B cell (primary cell): ENCODE measurements at regions not wholly inside any gene's neighbourhood (a gene's known extent, or its start where the extent isn't known, plus 50 kb on each side); places are given as distances from the start of the nearest gene placed in this dataset.

Experiments used
- ATAC-seq: fragments of 200-7000 bp; cut with Tn5 transposase; one replicate; pipeline ENCODE4 v1.10.0; 2021; ENCODE audit warnings: low read depth, mild to moderate bottlenecking, moderate number of reproducible peaks, moderate library complexity
- CTCF ChIA-PET: fragments of 350-600 bp; sonication (Branson Sonifier 250); formaldehyde crosslinking; loops from one replicate; lab custom pipeline; 2021; ENCODE audit warnings: antibody characterized with exemption, inconsistent platforms; lab: Charles Lee
- POLR2A ChIA-PET: fragments of 350-600 bp; sonication (Branson Sonifier 250); formaldehyde crosslinking; loops from one replicate; lab custom pipeline; 2021; ENCODE audit warnings: antibody characterized with exemption; lab: Charles Lee
- DNase-seq: peaks from one replicate; pipeline ENCODE4 v3.0.0; 2013
- H2AFZ ChIP-seq: 2 replicates; pipeline ENCODE4 v1.6.1; 2012; ENCODE audit warnings: mild to moderate bottlenecking, low read depth, low read length; ENCODE audit not compliant: insufficient read depth, poor library complexity, severe bottlenecking
- H3K27ac ChIP-seq, 2 donors: 1 replicate in 1 of 2; 2 replicates in 1 of 2; pipeline ENCODE4 v1.5.1; 2012 to 2013; ENCODE audit warnings: low read length in 2 of 2, mild to moderate bottlenecking in 2 of 2, moderate library complexity in 1 of 2
- H3K27me3 ChIP-seq, 4 experiments: fragments of 200-600 bp in 1 of 4; sonication (generic) in 1 of 4; replicated peaks in 1 of 4; 1 replicate in 2 of 4; 2 replicates in 2 of 4; pipeline versions ENCODE4 v1.6.1 to v1.7.0; 2013 to 2016; ENCODE audit warnings: low read length in 3 of 4, mild to moderate bottlenecking in 2 of 4, mixed read lengths in 1 of 4, moderate library complexity in 1 of 4; ENCODE audit not compliant: insufficient read depth in 4 of 4, control insufficient read depth in 3 of 4; ENCODE audit errors: control extremely low read depth in 1 of 4
- H3K36me3 ChIP-seq, 2 experiments: replicated peaks in 1 of 2; 1 replicate in 1 of 2; 2 replicates in 1 of 2; pipeline versions ENCODE4 v1.6.1 to v1.7.1; 2013; ENCODE audit warnings: low read length in 1 of 2; ENCODE audit not compliant: insufficient read depth in 2 of 2, control insufficient read depth in 1 of 2; ENCODE audit errors: control extremely low read depth in 1 of 2, extremely low read depth in 1 of 2
- H3K4me1 ChIP-seq, 2 donors: fragments of 200-600 bp in 1 of 2; sonication (generic) in 1 of 2; 1 replicate in 1 of 2; 2 replicates in 1 of 2; pipeline versions ENCODE4 v1.5.1 to v1.6.1; 2013 to 2017; ENCODE audit warnings: low read length in 2 of 2; ENCODE audit not compliant: control insufficient read depth in 2 of 2, insufficient read depth in 2 of 2
- H3K4me2 ChIP-seq: replicated peaks from 2 replicates; pipeline ENCODE3; 2012; ENCODE audit warnings: mild to moderate bottlenecking, low read depth, low read length; ENCODE audit not compliant: poor library complexity, severe bottlenecking
- H3K4me3 ChIP-seq, 5 experiments: fragments of 200-600 bp in 1 of 5; sonication (generic) in 1 of 5; 1 replicate in 3 of 5; 2 replicates in 2 of 5; pipeline versions ENCODE4 v1.5.1 to v1.7.0; 2011 to 2016; ENCODE audit warnings: low read length in 4 of 5, mild to moderate bottlenecking in 4 of 5, low read depth in 2 of 5, control low read depth in 1 of 5, moderate library complexity in 1 of 5; ENCODE audit not compliant: insufficient read depth in 1 of 5; ENCODE audit errors: control extremely low read depth in 1 of 5, extremely low read depth in 1 of 5
- H3K79me2 ChIP-seq: fragments of 200-600 bp; sonication (generic); one replicate; pipeline ENCODE4 v1.6.0; 2016; ENCODE audit warnings: low read length; ENCODE audit not compliant: control insufficient read depth, insufficient read depth
- H3K9ac ChIP-seq: fragments of 200-600 bp; sonication (generic); 2 replicates; pipeline ENCODE4 v1.6.1; 2017; ENCODE audit warnings: mild to moderate bottlenecking, low read length, moderate library complexity
- H3K9me3 ChIP-seq, 3 donors: one replicate each; pipeline versions ENCODE4 v1.6.1 to v1.7.1; 2013; ENCODE audit warnings: low read length in 2 of 3; ENCODE audit not compliant: control insufficient read depth in 2 of 3, insufficient read depth in 1 of 3; ENCODE audit errors: control extremely low read depth in 1 of 3
- H4K20me1 ChIP-seq: 2 replicates; pipeline ENCODE4 v1.6.0; 2012; ENCODE audit warnings: mild to moderate bottlenecking, low read length; ENCODE audit not compliant: insufficient read depth, control insufficient read depth, poor library complexity, severe bottlenecking
- H3K27ac Mint-ChIP-seq: one replicate; pipeline ENCODE4 v1.8.0; 2021; ENCODE audit warnings: mixed read lengths
- H3K27me3 Mint-ChIP-seq: one replicate; pipeline ENCODE4 v1.8.0; 2021; ENCODE audit warnings: mixed read lengths
- H3K4me1 Mint-ChIP-seq: one replicate; pipeline ENCODE4 v1.8.0; 2021; ENCODE audit warnings: mixed read lengths
- H3K4me3 Mint-ChIP-seq: one replicate; pipeline ENCODE4 v1.8.0; 2021; ENCODE audit warnings: mixed read lengths
- H3K9me3 Mint-ChIP-seq: one replicate; pipeline ENCODE4 v1.8.0; 2022; ENCODE audit warnings: mixed read lengths; ENCODE audit not compliant: insufficient read depth
- CTCF ChIP-seq: fragments of 200-600 bp; IDR thresholded peaks from one replicate; pipeline ENCODE4 v1.8.0; 2022; ENCODE audit warnings: antibody characterized with exemption, mild to moderate bottlenecking
- EZH2 ChIP-seq: IDR thresholded peaks from 2 replicates; pipeline ENCODE4 v1.6.1; 2012; ENCODE audit warnings: borderline replicate concordance, low read depth, mild to moderate bottlenecking, moderate library complexity, low read length; ENCODE audit not compliant: insufficient read depth, poor library complexity, severe bottlenecking
- WGBS: methylation state at CpG from one replicate; pipeline ENCODE4 v1.1.5; 2013; ENCODE audit warnings: missing lambda C conversion rate; ENCODE audit not compliant: insufficient coverage; 5-methylcytosine and 5-hydroxymethylcytosine counted together
- intact Hi-C: fragments of 100-400 bp; cut with micrococcal nuclease; formaldehyde crosslinking; loops from one replicate; pipeline ENCODE4 v1.10.0; 2022

GRCh38 chr2:38173683-38174082, 97.7 kb upstream of the CYP1B1 start:
- Histone ChIP-seq H3K9me3 (no peaks in the 10 kb centered on the region), H3K27ac (no peak overlapping the region), H3K36me3 (no peaks in the 10 kb centered on the region), H3K4me3 (no peak overlapping the region), H3K27me3 (peaks cover 0 to 6% (median 2%) of the 10 kb centered on the region in 4 experiments), H3K9ac (no peak overlapping the region), H3K79me2 (no peaks in the 10 kb centered on the region), H3K4me2 (no peak overlapping the region), H2AFZ (no peak overlapping the region), H4K20me1 (no peaks in the 10 kb centered on the region), H3K4me1 (no peaks in the 10 kb centered on the region)
- ChIA-PET CTCF (no interaction called here), POLR2A (no interaction called here)
- Mint-ChIP-seq H3K4me1 (no peaks in the 10 kb centered on the region), H3K27me3 (peaks cover 43% of the 10 kb centered on the region), H3K4me3 (no peak overlapping the region), H3K9me3 (no peaks in the 10 kb centered on the region), H3K27ac (no peak overlapping the region)
- ATAC-seq = no peak
- intact Hi-C loops = no loop called here
- no CpG with 5 or more reads among the region's 4 CpGs for WGBS
- TF ChIP-seq CTCF (no peak), EZH2 (no peak)
- DNase-seq = no peak

GRCh38 chr2:38171208-38171855, 95.4 kb upstream of the CYP1B1 start:
- no peak overlapping the region for H3K27ac Mint-ChIP-seq
- H3K9me3 Mint-ChIP-seq = no peaks in the 10 kb centered on the region
- Histone ChIP-seq H3K27me3 (peaks cover 0 to 12% (median 3%) of the 10 kb centered on the region in 4 experiments), H3K36me3 (no peaks in the 10 kb centered on the region), H3K79me2 (no peaks in the 10 kb centered on the region), H3K9ac (no peak overlapping the region), H3K4me2 (no peak overlapping the region), H2AFZ (no peak overlapping the region), H3K4me1 (no peaks in the 10 kb centered on the region), H3K27ac (no peak overlapping the region), H3K4me3 (no peak overlapping the region), H4K20me1 (no peaks in the 10 kb centered on the region), H3K9me3 (no peaks in the 10 kb centered on the region)
- TF ChIP-seq EZH2 (no peak), CTCF (no peak)
- no peaks in the 10 kb centered on the region for H3K4me1 Mint-ChIP-seq
- CTCF ChIA-PET = no interaction called here
- H3K27me3 Mint-ChIP-seq = peaks cover 51% of the 10 kb centered on the region
- ATAC-seq (no peak), DNase-seq (no peak)
- POLR2A ChIA-PET = no interaction called here
- H3K4me3 Mint-ChIP-seq = no peak overlapping the region
- WGBS = no CpG with 5 or more reads among the region's 1 CpG
- intact Hi-C loops = loop anchor here (2.0 kb wide), 1 partner anchor 73 kb away; no protein-coding TSS in a partner anchor
